ENCODE measurements at regions not wholly inside any gene's neighbourhood (a gene's known extent, or its start where the extent isn't known, plus 50 kb on each side); places are given as distances from the start of the nearest gene placed in this dataset.
A peak's percentile ranks its signal among the peaks of the same experiment; 100 is the strongest.

DNA sequence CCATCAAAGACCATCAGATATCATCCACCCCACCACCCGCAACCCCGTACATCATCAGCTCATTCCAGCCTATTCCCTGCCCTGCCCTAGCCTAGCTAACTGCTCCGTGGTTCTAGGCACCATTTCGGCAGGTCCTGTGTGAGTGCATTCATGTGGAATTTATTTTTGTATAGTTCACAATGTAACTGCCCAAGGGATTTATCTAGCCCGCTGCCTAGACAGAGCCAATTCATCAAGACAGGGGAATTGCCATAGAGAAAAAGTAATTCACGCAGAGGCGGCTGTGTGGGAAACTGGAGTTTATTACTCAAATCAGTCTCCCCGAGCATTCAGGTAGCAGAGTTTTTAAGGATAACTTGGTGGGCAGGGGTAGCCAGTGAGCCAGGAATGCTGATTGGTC, 109.2 kb upstream of the UBL3 start:
- H3K9ac ChIP-seq (ENCODE audit: low read depth, low read length, poor library complexity), result no peak overlapping the region

DNA sequence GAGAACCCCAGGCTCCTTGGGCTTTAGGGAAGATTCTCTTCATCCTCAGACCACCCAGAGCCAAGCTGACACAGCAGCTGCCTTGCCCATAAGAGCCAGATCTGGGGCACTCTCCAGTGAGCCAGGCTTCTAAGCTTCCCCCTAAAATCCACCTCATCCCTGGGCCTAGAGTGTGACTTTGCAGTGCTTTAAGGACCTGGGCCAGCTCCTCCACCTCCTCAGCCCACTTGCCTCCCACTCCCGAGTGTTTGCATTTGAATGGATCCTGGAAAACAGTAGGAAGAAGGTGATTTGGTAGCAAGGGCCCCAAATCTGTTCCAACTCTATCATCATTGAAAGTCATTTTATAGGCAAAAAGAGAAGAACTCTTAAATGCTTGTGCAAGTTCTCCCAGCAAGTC, 108.7 kb upstream of the UBL3 start:
- Histone ChIP-seq H3K14ac (ENCODE audit: low read length) (no peak overlapping the region), H2BK15ac (ENCODE audit: low read length) (no peak overlapping the region), H3K79me1 (ENCODE audit: low read depth, low read length) (no peaks in the 10 kb centered on the region), H3K9ac (ENCODE audit: low read depth, low read length, poor library complexity) (no peak overlapping the region), H3K4me3 (ENCODE audit: low read length in 2 of 2) (no peak overlapping the region), H4K91ac (ENCODE audit: low read depth, low read length, poor library complexity) (no peak overlapping the region), H3K36me3 (replicated peaks in 1 of 2; ENCODE audit: control insufficient read depth in 2 of 2, insufficient read depth in 2 of 2, low read length in 2 of 2) (no peaks in the 10 kb centered on the region), H2AK5ac (ENCODE audit: low read depth, low read length) (no peak overlapping the region), H3K27ac (replicated peaks; ENCODE audit: low read length) (no peak overlapping the region), H2BK120ac (ENCODE audit: low read depth, low read length) (no peak overlapping the region), H2BK5ac (ENCODE audit: low read length) (no peak overlapping the region), H2BK12ac (ENCODE audit: low read length) (no peak overlapping the region), H3K27me3 (ENCODE audit: control insufficient read depth in 3 of 3, insufficient read depth in 3 of 3, low read depth in 1 of 3, low read length in 3 of 3) (peaks cover 0 to 9% (median 0%) of the 10 kb centered on the region in 3 experiments), H3K9me3 (replicated peaks in 1 of 2; ENCODE audit: control insufficient read depth in 2 of 2, insufficient read depth in 1 of 2, low read depth in 1 of 2, low read length in 2 of 2) (no peaks in the 10 kb centered on the region), H3K4ac (ENCODE audit: low read length) (no peak overlapping the region), H3K4me2 (ENCODE audit: insufficient read depth, low read length, poor library complexity, severe bottlenecking) (no peak overlapping the region), H4K8ac (ENCODE audit: low read depth, low read length) (no peak overlapping the region), H3K4me1 (ENCODE audit: control insufficient read depth in 2 of 2, insufficient read depth in 1 of 2, low read depth in 1 of 2, low read length in 2 of 2) (peaks cover 2 to 7% of the 10 kb centered on the region in 2 donors), H2AFZ (ENCODE audit: low read length) (no peak overlapping the region), H3K18ac (ENCODE audit: low read length) (no peak overlapping the region), H3K23ac (ENCODE audit: low read depth, low read length, poor library complexity) (no peak overlapping the region)
- no peak for DNase-seq (ENCODE audit: low spot score)
- WGBS, 2 donors (ENCODE audit: extremely low coverage in 2 of 2, insufficient read length in 2 of 2, insufficient replicate concordance in 1 of 2), result no CpG with 5 or more reads among the region's 1 CpG

More for the DNA sequence above, 109.2 kb upstream of the UBL3 start:
- Histone ChIP-seq H3K79me1 (ENCODE audit: low read depth, low read length) (no peaks in the 10 kb centered on the region), H3K36me3 (replicated peaks in 1 of 2; ENCODE audit: control insufficient read depth in 2 of 2, insufficient read depth in 2 of 2, low read length in 2 of 2) (no peaks in the 10 kb centered on the region), H3K23ac (ENCODE audit: low read depth, low read length, poor library complexity) (no peak overlapping the region), H3K27me3 (ENCODE audit: control insufficient read depth in 3 of 3, insufficient read depth in 3 of 3, low read depth in 1 of 3, low read length in 3 of 3) (peaks cover 0 to 9% (median 0%) of the 10 kb centered on the region in 3 experiments), H3K4me1 (ENCODE audit: control insufficient read depth in 2 of 2, insufficient read depth in 1 of 2, low read depth in 1 of 2, low read length in 2 of 2) (peaks cover 2 to 7% of the 10 kb centered on the region in 2 donors), H2BK120ac (ENCODE audit: low read depth, low read length) (no peak overlapping the region), H2AFZ (ENCODE audit: low read length) (no peak overlapping the region), H2AK5ac (ENCODE audit: low read depth, low read length) (no peak overlapping the region), H2BK5ac (ENCODE audit: low read length) (no peak overlapping the region), H2BK12ac (ENCODE audit: low read length) (no peak overlapping the region), H3K4me2 (ENCODE audit: insufficient read depth, low read length, poor library complexity, severe bottlenecking) (no peak overlapping the region), H3K9me3 (replicated peaks in 1 of 2; ENCODE audit: control insufficient read depth in 2 of 2, insufficient read depth in 1 of 2, low read depth in 1 of 2, low read length in 2 of 2) (no peaks in the 10 kb centered on the region), H3K4me3 (ENCODE audit: low read length in 2 of 2) (no peak overlapping the region), H2BK15ac (ENCODE audit: low read length) (no peak overlapping the region), H4K91ac (ENCODE audit: low read depth, low read length, poor library complexity) (no peak overlapping the region), H3K27ac (replicated peaks; ENCODE audit: low read length) (no peak overlapping the region), H3K4ac (ENCODE audit: low read length) (no peak overlapping the region), H4K8ac (ENCODE audit: low read depth, low read length) (no peak overlapping the region), H3K14ac (ENCODE audit: low read length) (no peak overlapping the region), H3K18ac (ENCODE audit: low read length) (no peak overlapping the region)
- WGBS, 2 donors (ENCODE audit: extremely low coverage in 2 of 2, insufficient read length in 2 of 2, insufficient replicate concordance in 1 of 2), result no CpG with 5 or more reads among the region's 8 CpGs
- no peak for DNase-seq (ENCODE audit: low spot score)

DNA sequence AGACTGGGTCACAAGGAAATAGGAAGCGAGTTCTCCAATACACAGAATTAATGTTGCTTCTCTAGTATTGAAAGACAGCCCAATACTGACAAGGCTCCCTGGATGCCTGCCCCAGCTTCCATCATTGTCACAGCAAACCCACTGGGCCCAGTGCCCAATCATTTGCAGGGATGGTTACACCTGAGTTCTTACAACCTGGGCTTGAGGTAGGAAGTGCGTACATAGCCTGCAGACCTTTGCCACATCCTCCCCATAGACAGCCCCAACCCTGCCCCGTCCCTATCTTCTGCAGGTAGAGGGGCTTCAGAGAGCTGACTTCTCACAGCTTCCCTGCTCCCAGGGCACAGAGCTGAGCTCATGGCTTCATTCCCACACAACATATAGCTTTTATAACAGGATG, 108.1 kb upstream of the UBL3 start:
- H3K27me3 ChIP-seq (ENCODE audit: control insufficient read depth in 3 of 3, insufficient read depth in 3 of 3, low read depth in 1 of 3, low read length in 3 of 3), result peaks cover 0 to 9% (median 0%) of the 10 kb centered on the region in 3 experiments
- no peaks in the 10 kb centered on the region for H3K79me1 ChIP-seq (ENCODE audit: low read depth, low read length)
- H3K4ac ChIP-seq (ENCODE audit: low read length), result no peak overlapping the region
- H4K8ac ChIP-seq (ENCODE audit: low read depth, low read length), result no peak overlapping the region
- H2BK12ac ChIP-seq (ENCODE audit: low read length), result no peak overlapping the region
- H3K36me3 ChIP-seq (replicated peaks in 1 of 2; ENCODE audit: control insufficient read depth in 2 of 2, insufficient read depth in 2 of 2, low read length in 2 of 2), result no peaks in the 10 kb centered on the region
- H4K91ac ChIP-seq (ENCODE audit: low read depth, low read length, poor library complexity), result no peak overlapping the region
- no peak overlapping the region for H3K9ac ChIP-seq (ENCODE audit: low read depth, low read length, poor library complexity)
- no peak overlapping the region for H2AFZ ChIP-seq (ENCODE audit: low read length)
- peaks cover 2 to 7% of the 10 kb centered on the region in 2 donors for H3K4me1 ChIP-seq (ENCODE audit: control insufficient read depth in 2 of 2, insufficient read depth in 1 of 2, low read depth in 1 of 2, low read length in 2 of 2)
- no peak overlapping the region for H3K4me3 ChIP-seq (ENCODE audit: low read length in 2 of 2)
- H3K23ac ChIP-seq (ENCODE audit: low read depth, low read length, poor library complexity), result no peak overlapping the region
- H2BK5ac ChIP-seq (ENCODE audit: low read length), result no peak overlapping the region
- no peak overlapping the region for H2BK120ac ChIP-seq (ENCODE audit: low read depth, low read length)
- H2BK15ac ChIP-seq (ENCODE audit: low read length), result no peak overlapping the region
- no peaks in the 10 kb centered on the region for H3K9me3 ChIP-seq (replicated peaks in 1 of 2; ENCODE audit: control insufficient read depth in 2 of 2, insufficient read depth in 1 of 2, low read depth in 1 of 2, low read length in 2 of 2)
- no peak overlapping the region for H3K27ac ChIP-seq (replicated peaks; ENCODE audit: low read length)
- H3K18ac ChIP-seq (ENCODE audit: low read length), result peak overlapping the region; percentile 39
- H3K4me2 ChIP-seq (ENCODE audit: insufficient read depth, low read length, poor library complexity, severe bottlenecking), result no peak overlapping the region
- H3K14ac ChIP-seq (ENCODE audit: low read length), result no peak overlapping the region
- DNase-seq (ENCODE audit: low spot score), result no peak
- H2AK5ac ChIP-seq (ENCODE audit: low read depth, low read length), result no peak overlapping the region
- WGBS, 2 donors (ENCODE audit: extremely low coverage in 2 of 2, insufficient read length in 2 of 2, insufficient replicate concordance in 1 of 2), result no CpG with 5 or more reads among the region's 3 CpGs

DNA sequence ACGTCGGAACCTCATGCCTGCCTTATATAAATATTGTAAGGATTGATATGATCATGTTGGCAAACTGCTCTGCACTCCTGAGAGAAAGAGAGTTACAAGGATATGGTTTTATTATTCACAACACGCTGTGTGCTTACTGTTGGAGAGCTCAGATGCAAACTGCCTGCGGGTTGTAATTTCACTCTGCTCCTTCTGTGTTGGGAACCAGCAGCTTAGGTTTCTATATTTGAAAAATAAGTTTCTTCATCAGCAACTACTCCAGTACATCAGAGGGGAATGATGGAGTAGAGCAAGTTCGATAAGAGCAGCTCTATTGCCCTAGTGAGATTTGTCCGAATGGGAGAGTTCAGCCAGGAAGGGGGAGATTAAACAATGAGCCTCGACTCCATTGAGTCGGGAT, 106.9 kb upstream of the UBL3 start:
- H2BK15ac ChIP-seq (ENCODE audit: low read length), result no peak overlapping the region
- H3K9ac ChIP-seq (ENCODE audit: low read depth, low read length, poor library complexity), result no peak overlapping the region
- H3K23ac ChIP-seq (ENCODE audit: low read depth, low read length, poor library complexity), result no peak overlapping the region
- H3K36me3 ChIP-seq (replicated peaks in 1 of 2; ENCODE audit: control insufficient read depth in 2 of 2, insufficient read depth in 2 of 2, low read length in 2 of 2), result no peaks in the 10 kb centered on the region
- H3K4me1 ChIP-seq (ENCODE audit: control insufficient read depth in 2 of 2, insufficient read depth in 1 of 2, low read depth in 1 of 2, low read length in 2 of 2), result peaks cover 2 to 7% of the 10 kb centered on the region in 2 donors
- no peak overlapping the region for H2BK5ac ChIP-seq (ENCODE audit: low read length)
- H4K8ac ChIP-seq (ENCODE audit: low read depth, low read length), result no peak overlapping the region
- H3K18ac ChIP-seq (ENCODE audit: low read length), result no peak overlapping the region
- H3K27ac ChIP-seq (replicated peaks; ENCODE audit: low read length), result no peak overlapping the region
- H4K91ac ChIP-seq (ENCODE audit: low read depth, low read length, poor library complexity), result no peak overlapping the region
- no peaks in the 10 kb centered on the region for H3K9me3 ChIP-seq (replicated peaks in 1 of 2; ENCODE audit: control insufficient read depth in 2 of 2, insufficient read depth in 1 of 2, low read depth in 1 of 2, low read length in 2 of 2)
- H3K79me1 ChIP-seq (ENCODE audit: low read depth, low read length), result no peaks in the 10 kb centered on the region
- no peak overlapping the region for H3K4me2 ChIP-seq (ENCODE audit: insufficient read depth, low read length, poor library complexity, severe bottlenecking)
- WGBS, 2 donors (ENCODE audit: extremely low coverage in 2 of 2, insufficient read length in 2 of 2, insufficient replicate concordance in 1 of 2), result no CpG with 5 or more reads among the region's 8 CpGs
- no peak overlapping the region for H3K4ac ChIP-seq (ENCODE audit: low read length)
- H2AK5ac ChIP-seq (ENCODE audit: low read depth, low read length), result no peak overlapping the region
- H2BK12ac ChIP-seq (ENCODE audit: low read length), result no peak overlapping the region
- H3K4me3 ChIP-seq (ENCODE audit: low read length in 2 of 2), result no peak overlapping the region
- no peak overlapping the region for H3K14ac ChIP-seq (ENCODE audit: low read length)
- no peak for DNase-seq (ENCODE audit: low spot score)
- H3K27me3 ChIP-seq (ENCODE audit: control insufficient read depth in 3 of 3, insufficient read depth in 3 of 3, low read depth in 1 of 3, low read length in 3 of 3), result peaks cover 0 to 9% (median 0%) of the 10 kb centered on the region in 3 experiments
- H2AFZ ChIP-seq (ENCODE audit: low read length), result no peak overlapping the region
- no peak overlapping the region for H2BK120ac ChIP-seq (ENCODE audit: low read depth, low read length)
